GM19035 (cell line): ENCODE measurements at regions not wholly inside any gene's neighbourhood (a gene's known extent, or its start where the extent isn't known, plus 50 kb on each side); places are given as distances from the start of the nearest gene placed in this dataset.

ENCODE experiments used
- ATAC-seq: cut with Tn5 transposase; IDR thresholded peaks from one replicate; pipeline ENCODE4 v1.9.1; 2021; ENCODE audit not compliant: unreplicated experiment

GRCh38 chr5:11962122-11962521 lies 57.9 kb upstream of the CTNND2 start:
- no peak for ATAC-seq

DNA sequence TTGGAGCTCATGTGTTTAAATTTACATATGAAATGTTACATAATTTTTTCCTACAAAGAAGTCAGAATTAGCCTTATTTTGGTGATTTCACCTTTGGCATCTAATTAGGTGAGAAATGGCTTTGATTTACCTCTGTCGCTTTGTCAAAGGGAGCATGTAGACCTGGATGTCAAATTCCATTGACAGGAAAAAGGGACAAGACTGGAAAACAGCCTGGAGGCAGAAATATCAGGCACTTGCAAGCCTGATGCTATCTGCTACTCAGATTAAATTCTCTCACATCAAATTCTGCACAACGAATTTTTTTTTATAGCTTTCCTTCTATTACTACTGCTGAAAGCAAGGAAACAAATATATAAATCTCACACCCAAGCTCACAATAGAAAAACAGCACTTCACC lies 54.1 kb upstream of the CTNND2 start:
- no peak for ATAC-seq

DNA sequence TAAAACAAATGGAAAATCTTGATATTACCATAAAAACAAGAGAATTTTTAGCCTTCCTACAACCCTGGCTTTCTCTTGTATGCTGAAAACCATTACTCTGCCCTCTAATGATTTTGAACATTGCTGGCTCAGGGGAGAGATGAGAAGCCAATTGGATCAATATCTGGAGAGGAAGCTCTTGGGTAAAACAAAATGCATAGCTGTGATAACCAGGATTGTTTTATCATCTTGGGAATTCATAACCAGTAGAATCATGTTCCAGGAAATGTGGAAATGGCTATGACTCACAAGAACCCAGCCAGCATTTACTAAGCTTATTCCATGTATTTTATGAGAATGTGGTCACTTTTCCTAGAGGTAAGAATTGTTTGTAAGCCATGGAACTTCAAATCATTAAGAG lies 51.1 kb upstream of the CTNND2 start:
- ATAC-seq = no peak
